T-cell (primary cell): ENCODE measurements at regions not wholly inside any gene's neighbourhood (a gene's known extent, or its start where the extent isn't known, plus 50 kb on each side); places are given as distances from the start of the nearest gene placed in this dataset.

Source experiments
- ATAC-seq, 4 experiments: fragments of 200-7000 bp in 3 of 4; fragments of 150-1000 bp in 1 of 4; cut with Tn5 transposase; replicated peaks in 1 of 4; 1 replicate in 3 of 4; 2 replicates in 1 of 4; pipeline ENCODE4 v1.10.0; 2021; ENCODE audit warnings: moderate library complexity in 3 of 4, mild to moderate bottlenecking in 2 of 4, moderate number of reproducible peaks in 1 of 4
- CTCF ChIA-PET, 2 donors: fragments of 300-600 bp; sonication (Branson Sonifier 250); formaldehyde crosslinking; loops; one replicate each; lab custom pipeline; 2022; ENCODE audit warnings: antibody characterized with exemption in 2 of 2; lab: Charles Lee
- POLR2A ChIA-PET, 2 donors: fragments of 300-600 bp; sonication (Branson Sonifier 250); formaldehyde crosslinking; loops; one replicate each; lab custom pipeline; 2022; ENCODE audit warnings: antibody characterized with exemption in 2 of 2; lab: Charles Lee
- DNase-seq, 35 experiments: peaks; one replicate each; pipeline versions ENCODE4 v3.0.0 to v3.0.0-alpha.2; 2013 to 2023
- H3K27ac ChIP-seq: one replicate; pipeline ENCODE4 v1.5.1; 2013; ENCODE audit warnings: low read length
- H3K27me3 ChIP-seq, 2 experiments: replicated peaks in 1 of 2; 1 replicate in 1 of 2; 2 replicates in 1 of 2; pipeline versions ENCODE4 v1.6.1 to v1.7.0; 2013; ENCODE audit warnings: low read length in 1 of 2, mixed read lengths in 1 of 2; ENCODE audit not compliant: control insufficient read depth in 2 of 2, insufficient read depth in 2 of 2; ENCODE audit errors: extremely low read depth in 1 of 2
- H3K36me3 ChIP-seq, 2 donors: 1 replicate in 1 of 2; 2 replicates in 1 of 2; pipeline versions ENCODE4 v1.6.1 to v1.7.0; 2013; ENCODE audit warnings: low read length in 1 of 2; ENCODE audit not compliant: control insufficient read depth in 2 of 2, insufficient read depth in 1 of 2; ENCODE audit errors: extremely low read depth in 1 of 2
- H3K4me1 ChIP-seq, 2 experiments: 1 replicate in 1 of 2; 2 replicates in 1 of 2; pipeline versions ENCODE4 v1.6.1 to v1.7.0; 2013; ENCODE audit warnings: low read length in 2 of 2, mixed read lengths in 1 of 2; ENCODE audit not compliant: insufficient read depth in 2 of 2, control insufficient read depth in 1 of 2; ENCODE audit errors: extremely low read depth in 1 of 2
- H3K4me3 ChIP-seq, 2 donors: 1 replicate in 1 of 2; 2 replicates in 1 of 2; pipeline versions ENCODE4 v1.5.1 to v1.7.0; 2013; ENCODE audit warnings: mild to moderate bottlenecking in 2 of 2, low read length in 1 of 2, moderate library complexity in 1 of 2; ENCODE audit not compliant: control insufficient read depth in 1 of 2; ENCODE audit errors: extremely low read depth in 1 of 2
- H3K9me3 ChIP-seq: 2 replicates; pipeline ENCODE4 v1.7.0; 2013
- H3K27ac Mint-ChIP-seq, 2 donors: one replicate each; pipeline ENCODE4 v1.8.0; 2020 to 2021; ENCODE audit warnings: mild to moderate bottlenecking in 2 of 2, mixed read lengths in 2 of 2
- H3K27me3 Mint-ChIP-seq, 2 donors: one replicate each; pipeline ENCODE4 v1.8.0; 2021 to 2022; ENCODE audit warnings: mixed read lengths in 2 of 2
- H3K36me3 Mint-ChIP-seq: one replicate; pipeline ENCODE4 v1.8.0; 2021; ENCODE audit warnings: mixed read lengths
- H3K4me1 Mint-ChIP-seq, 3 donors: one replicate each; pipeline ENCODE4 v1.8.0; 2020 to 2022; ENCODE audit warnings: mixed read lengths in 3 of 3, mild to moderate bottlenecking in 1 of 3
- H3K4me3 Mint-ChIP-seq, 3 donors: one replicate each; pipeline ENCODE4 v1.8.0; 2020 to 2022; ENCODE audit warnings: mild to moderate bottlenecking in 3 of 3, mixed read lengths in 3 of 3, moderate library complexity in 3 of 3
- H3K9me3 Mint-ChIP-seq, 3 donors: one replicate each; pipeline ENCODE4 v1.8.0; 2020 to 2022; ENCODE audit warnings: mixed read lengths in 3 of 3
- WGBS: methylation state at CpG from one replicate; pipeline ENCODE4 v1.1.5; 2013; ENCODE audit warnings: missing lambda C conversion rate; ENCODE audit not compliant: insufficient coverage; 5-methylcytosine and 5-hydroxymethylcytosine counted together

GRCh38 chr12:67797185-67797741 is 148.7 kb downstream of the DYRK2 start:
- ChIA-PET POLR2A (no interaction called here), CTCF (no interaction called here)
- Histone ChIP-seq H3K4me1 (no peaks in the 10 kb centered on the region), H3K4me3 (no peak overlapping the region), H3K36me3 (no peaks in the 10 kb centered on the region), H3K27ac (no peak overlapping the region), H3K9me3 (no peaks in the 10 kb centered on the region), H3K27me3 (peaks cover 0 to 3% of the 10 kb centered on the region in 2 experiments)
- peaks cover 0 to 6% of the 10 kb centered on the region in 2 donors for H3K27me3 Mint-ChIP-seq
- whole genome bisulfite sequencing = 92% methylated on average over 6 of the region's 8 CpGs
- H3K4me3 Mint-ChIP-seq = no peak overlapping the region
- DNase-seq (no peak), ATAC-seq (no peak)
- no peak overlapping the region for H3K27ac Mint-ChIP-seq
- H3K36me3 Mint-ChIP-seq = no peaks in the 10 kb centered on the region
- no peaks in the 10 kb centered on the region for H3K9me3 Mint-ChIP-seq
- peaks cover 7 to 15% (median 14%) of the 10 kb centered on the region in 3 donors for H3K4me1 Mint-ChIP-seq

GRCh38 chr12:67797753-67798152 is 149.2 kb downstream of the DYRK2 start:
- ChIA-PET POLR2A (no interaction called here), CTCF (no interaction called here)
- no peaks in the 10 kb centered on the region for H3K36me3 Mint-ChIP-seq
- ATAC-seq = no peak
- no peak overlapping the region for H3K4me3 Mint-ChIP-seq
- H3K9me3 ChIP-seq = no peaks in the 10 kb centered on the region
- H3K4me1 Mint-ChIP-seq = peaks cover 10 to 20% (median 19%) of the 10 kb centered on the region in 3 donors
- H3K36me3 ChIP-seq = no peaks in the 10 kb centered on the region
- H3K4me1 ChIP-seq = peaks cover 2% of the 10 kb centered on the region in 2 experiments
- H3K4me3 ChIP-seq = no peak overlapping the region
- no peaks in the 10 kb centered on the region for H3K27me3 ChIP-seq
- no peaks in the 10 kb centered on the region for H3K9me3 Mint-ChIP-seq
- peaks cover 0 to 6% of the 10 kb centered on the region in 2 donors for H3K27me3 Mint-ChIP-seq
- H3K27ac ChIP-seq = no peak overlapping the region
- DNase-seq = no peak
- no peak overlapping the region for H3K27ac Mint-ChIP-seq

GRCh38 chr12:67798768-67799167 is 150.2 kb downstream of the DYRK2 start:
- no CpG with 5 or more reads among the region's 2 CpGs for WGBS
- H3K4me3 ChIP-seq = no peak overlapping the region
- DNase-seq (no peak), ATAC-seq (no peak)
- peaks cover 12 to 24% (median 21%) of the 10 kb centered on the region in 3 donors for H3K4me1 Mint-ChIP-seq
- no peaks in the 10 kb centered on the region for H3K36me3 ChIP-seq
- H3K9me3 ChIP-seq = no peaks in the 10 kb centered on the region
- no peaks in the 10 kb centered on the region for H3K36me3 Mint-ChIP-seq
- H3K9me3 Mint-ChIP-seq = no peaks in the 10 kb centered on the region
- no peak overlapping the region for H3K4me3 Mint-ChIP-seq
- no peak overlapping the region for H3K27ac Mint-ChIP-seq
- CTCF ChIA-PET = no interaction called here
- H3K27me3 Mint-ChIP-seq = peaks cover 0 to 3% of the 10 kb centered on the region in 2 donors
- no peak overlapping the region for H3K27ac ChIP-seq
- POLR2A ChIA-PET = interaction anchor here in 1 of 2 donors (0.7 kb wide), 1 partner anchor 814 kb away, joined by 3 read pairs; no protein-coding TSS in a partner anchor
- H3K27me3 ChIP-seq = no peaks in the 10 kb centered on the region
- peaks cover 8 to 13% of the 10 kb centered on the region in 2 experiments for H3K4me1 ChIP-seq

- H3K27me3 ChIP-seq = no peaks in the 10 kb centered on the region
- Mint-ChIP-seq H3K4me3 (no peak overlapping the region), H3K9me3 (no peaks in the 10 kb centered on the region), H3K4me1 (peaks cover 17 to 32% (median 22%) of the 10 kb centered on the region in 3 donors), H3K36me3 (no peaks in the 10 kb centered on the region), H3K27ac (peak overlapping the region in 1 of 2 donors; percentile 66), H3K27me3 (no peaks in the 10 kb centered on the region)
- CTCF ChIA-PET = no interaction called here
- DNase-seq (no peak), ATAC-seq (no peak)
- H3K4me1 ChIP-seq = peaks cover 8 to 30% of the 10 kb centered on the region in 2 experiments
- H3K36me3 ChIP-seq = no peaks in the 10 kb centered on the region
- H3K9me3 ChIP-seq = no peaks in the 10 kb centered on the region
- no peak overlapping the region for H3K4me3 ChIP-seq
- no peak overlapping the region for H3K27ac ChIP-seq
- POLR2A ChIA-PET = no interaction called here
- no CpG with 5 or more reads among the region's 5 CpGs for WGBS
Measured at GRCh38 chr12:67802731-67803130, 154.2 kb downstream of the DYRK2 start.

GRCh38 chr12:67803278-67803993 is 154.9 kb downstream of the DYRK2 start:
- Histone ChIP-seq H3K36me3 (no peaks in the 10 kb centered on the region), H3K4me1 (peaks cover 8 to 30% of the 10 kb centered on the region in 2 experiments), H3K27ac (no peak overlapping the region), H3K4me3 (no peak overlapping the region), H3K27me3 (no peaks in the 10 kb centered on the region), H3K9me3 (no peaks in the 10 kb centered on the region)
- Mint-ChIP-seq H3K9me3 (no peaks in the 10 kb centered on the region), H3K27ac (no peak overlapping the region), H3K27me3 (no peaks in the 10 kb centered on the region), H3K4me1 (peaks cover 17 to 30% (median 22%) of the 10 kb centered on the region in 3 donors), H3K36me3 (no peaks in the 10 kb centered on the region), H3K4me3 (no peak overlapping the region)
- WGBS = 100% methylated on average over 1 of the region's 4 CpGs
- POLR2A ChIA-PET = no interaction called here
- DNase-seq = no peak
- CTCF ChIA-PET = no interaction called here
- ATAC-seq = no peak

- Mint-ChIP-seq H3K4me3 (no peak overlapping the region), H3K9me3 (no peaks in the 10 kb centered on the region)
- peak in 32 of 35 experiments; percentile 1 to 61 (median 29) for DNase-seq
Measured at GRCh38 chr12:67804168-67804567, 155.6 kb downstream of the DYRK2 start.

More at GRCh38 chr12:67804168-67804567, 155.6 kb downstream of the DYRK2 start:
- 0% methylated on average over 1 of the region's 1 CpG for WGBS
- Histone ChIP-seq H3K4me3 (peak overlapping the region in 1 of 2 donors; percentile 5), H3K9me3 (no peaks in the 10 kb centered on the region), H3K27me3 (no peaks in the 10 kb centered on the region), H3K27ac (no peak overlapping the region), H3K36me3 (no peaks in the 10 kb centered on the region), H3K4me1 (peaks cover 8 to 30% of the 10 kb centered on the region in 2 experiments)
- H3K27ac Mint-ChIP-seq = no peak overlapping the region
- CTCF ChIA-PET = no interaction called here
- H3K27me3 Mint-ChIP-seq = no peaks in the 10 kb centered on the region
- peaks cover 14 to 24% (median 21%) of the 10 kb centered on the region in 3 donors for H3K4me1 Mint-ChIP-seq
- peak; percentile 91 to 99 (median 98) for ATAC-seq
- POLR2A ChIA-PET = no interaction called here
- H3K36me3 Mint-ChIP-seq = no peaks in the 10 kb centered on the region
